Activated CD8-positive, alpha-beta memory T cell treated with anti-CD3 and anti-CD28 coated beads for 24 hours (primary cell): ENCODE measurements at regions not wholly inside any gene's neighbourhood (a gene's known extent, or its start where the extent isn't known, plus 50 kb on each side); places are given as distances from the start of the nearest gene placed in this dataset.

Experiments
- DNase-seq: peaks from one replicate; pipeline ENCODE4 v3.0.0-alpha.2; 2020

DNA sequence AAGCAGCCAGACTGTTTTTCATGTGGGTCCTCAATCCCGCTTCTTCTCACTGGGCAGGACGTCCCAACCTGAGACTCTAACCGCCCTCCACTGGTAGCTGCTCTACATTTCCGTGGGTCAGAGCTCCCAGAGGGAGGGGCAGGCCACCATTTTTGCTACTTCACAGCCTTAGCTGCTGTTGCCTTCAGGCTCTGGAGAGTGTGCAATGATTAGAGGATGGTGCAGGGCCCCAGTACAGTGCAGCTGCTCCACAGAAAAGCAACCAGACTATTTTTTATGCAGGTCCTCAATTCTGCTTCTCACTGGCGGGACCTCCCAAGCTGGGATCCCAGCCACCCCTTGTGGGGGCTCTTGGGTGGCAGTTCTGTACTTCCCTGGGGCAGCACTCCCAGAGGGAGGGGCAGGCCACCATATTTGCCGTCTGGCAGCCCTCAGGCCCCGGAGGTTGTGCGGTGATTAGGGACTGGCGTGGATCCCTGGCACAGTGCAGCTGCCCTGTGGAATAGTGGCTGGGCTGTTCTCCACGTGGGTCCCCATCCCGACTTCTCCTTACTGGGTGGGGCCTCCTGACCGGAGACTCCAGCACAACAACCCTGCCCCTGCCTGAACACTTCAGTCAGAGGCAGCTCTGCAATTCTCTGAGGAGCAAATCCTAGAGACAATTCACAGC is 647.6 kb upstream of the PKN2 start:
- no peak for DNase-seq

DNA sequence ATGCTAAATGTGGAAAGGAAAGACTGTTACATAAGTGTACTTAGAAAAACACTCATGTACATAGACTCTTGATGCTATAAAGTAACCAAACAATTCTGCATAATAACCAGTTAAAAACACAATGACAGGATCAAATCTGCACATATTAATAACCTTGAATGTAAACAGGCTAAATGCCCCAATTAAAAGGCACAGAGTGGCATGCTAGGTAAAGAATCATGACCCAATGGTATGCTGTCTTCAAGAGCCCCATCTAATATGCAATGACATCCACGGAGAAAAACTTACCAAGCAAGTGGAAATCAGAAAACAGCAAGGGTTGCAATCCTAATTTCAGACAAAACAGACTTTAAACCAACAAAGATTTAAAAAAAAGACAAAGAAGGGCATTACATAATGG is 644.8 kb upstream of the PKN2 start:
- DNase-seq, result no peak

DNA sequence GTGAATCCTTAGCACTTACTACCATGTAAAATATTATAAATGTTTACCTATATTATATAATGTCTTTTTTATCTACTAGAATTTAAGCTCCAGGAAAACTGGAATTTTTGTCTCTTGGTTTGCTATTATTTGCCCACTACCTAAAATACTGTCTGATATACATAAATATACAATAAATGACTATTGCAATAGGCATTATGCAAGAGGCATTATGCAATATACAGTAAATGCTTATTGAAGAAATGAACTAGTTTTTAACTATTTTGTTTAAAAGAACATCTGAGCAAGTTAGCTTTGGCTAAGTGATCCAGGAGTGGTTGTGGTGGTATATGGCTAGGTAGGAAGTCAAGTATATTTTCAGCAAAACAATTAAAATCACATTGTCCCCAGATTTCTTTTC is 640.2 kb upstream of the PKN2 start:
- DNase-seq, result no peak

DNA sequence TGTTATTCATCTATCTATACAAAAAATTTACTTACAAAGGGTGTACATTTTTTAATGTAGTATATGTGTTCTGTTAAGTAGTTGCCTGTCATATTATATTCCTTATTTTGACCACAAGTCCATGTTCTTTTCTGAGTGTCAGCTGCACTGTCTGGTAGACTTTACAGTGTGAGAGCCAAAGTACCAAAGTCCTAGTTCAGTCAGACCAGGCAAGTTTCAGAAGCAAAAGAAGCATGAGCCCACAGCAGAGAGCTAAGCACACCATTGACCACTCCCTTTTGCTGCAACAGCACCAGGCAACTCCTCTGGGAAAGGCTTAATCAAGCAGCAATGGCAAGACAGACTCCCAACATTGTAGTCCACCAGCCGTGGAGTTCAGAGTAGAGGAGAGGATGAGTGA is 631.9 kb upstream of the PKN2 start:
- no peak for DNase-seq

DNA sequence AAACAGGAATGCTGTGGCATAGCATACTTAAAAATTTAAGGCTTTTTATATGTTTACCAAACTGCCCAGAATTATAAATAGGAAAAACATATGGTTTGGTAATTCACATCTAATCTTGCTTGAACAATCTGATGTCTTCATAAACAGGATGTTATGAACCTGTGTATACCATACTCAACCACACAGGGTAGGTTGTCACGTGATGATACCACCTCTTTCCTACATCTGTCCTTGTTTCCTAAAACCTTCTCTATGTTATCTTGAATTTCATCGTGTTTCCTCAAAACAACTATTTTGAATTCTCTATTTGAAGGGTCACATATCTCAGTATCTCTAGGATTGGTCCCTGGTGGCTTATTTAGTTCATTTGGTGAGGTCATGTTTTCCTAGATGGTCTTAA is 631.0 kb upstream of the PKN2 start:
- DNase-seq, result no peak

DNA sequence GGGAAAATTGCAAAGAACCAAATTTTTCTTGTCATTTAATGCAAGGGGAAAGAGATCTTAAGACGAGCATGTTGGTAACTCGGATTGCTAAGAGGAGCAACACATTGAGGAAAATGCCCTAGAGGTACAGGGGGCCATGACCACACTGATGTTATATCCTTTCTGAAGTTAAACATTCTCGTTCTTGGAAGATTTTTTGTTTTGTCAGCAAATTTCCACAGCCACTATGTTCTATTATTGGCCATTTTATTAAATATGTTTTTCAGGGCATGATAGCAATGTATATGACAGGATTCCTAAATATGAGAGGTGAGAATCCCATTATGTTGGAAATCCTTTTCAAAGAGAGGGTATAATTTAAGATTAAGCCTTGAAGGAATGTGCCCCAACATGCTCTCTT is 627.2 kb upstream of the PKN2 start:
- DNase-seq, result no peak

DNA sequence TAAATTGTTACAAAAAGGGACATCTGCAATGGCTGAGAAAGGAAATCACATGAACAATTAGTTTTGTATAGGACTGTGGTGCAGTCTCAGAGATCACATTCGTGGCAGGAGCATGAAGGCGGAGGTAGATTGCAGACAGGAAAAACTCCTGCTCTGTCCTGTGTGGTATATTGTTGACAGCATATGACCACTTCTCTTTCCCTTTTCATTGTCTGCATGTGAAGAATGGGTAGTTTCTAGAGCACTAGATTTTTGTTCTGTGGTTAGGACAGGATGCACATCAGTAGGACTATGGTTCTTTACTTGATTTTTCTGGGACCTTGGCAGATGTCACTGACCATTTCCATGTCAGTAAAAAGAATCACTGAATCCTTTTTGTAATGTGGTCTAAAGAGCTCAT is 625.9 kb upstream of the PKN2 start:
- DNase-seq, result no peak

DNA sequence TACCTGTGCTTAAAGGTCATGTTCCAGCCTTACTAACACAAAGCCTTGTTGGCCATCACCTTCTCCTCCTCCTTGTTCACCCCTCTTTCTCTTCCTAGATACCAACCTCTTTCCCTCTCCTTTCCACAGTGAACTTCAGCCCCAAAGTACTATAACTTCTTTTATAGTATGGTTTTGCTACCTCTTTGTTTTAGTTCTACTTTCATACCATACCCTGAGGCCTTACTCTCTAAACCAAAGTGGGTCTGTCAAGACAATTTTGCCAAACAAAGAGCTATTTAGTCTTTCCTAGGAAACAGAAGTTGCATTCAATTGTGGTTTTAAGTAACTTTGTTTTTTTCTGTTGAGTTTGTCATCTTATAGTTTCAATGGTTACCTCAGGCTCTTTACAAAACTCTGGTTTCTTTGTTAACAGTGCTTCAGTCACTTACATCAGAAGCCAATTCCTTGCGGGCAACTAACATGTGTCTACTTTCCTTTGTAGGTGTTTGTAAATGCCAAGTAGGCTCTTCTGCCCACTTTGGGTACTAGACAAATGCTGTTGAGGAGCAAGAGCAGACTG is 623.9 kb upstream of the PKN2 start:
- no peak for DNase-seq

DNA sequence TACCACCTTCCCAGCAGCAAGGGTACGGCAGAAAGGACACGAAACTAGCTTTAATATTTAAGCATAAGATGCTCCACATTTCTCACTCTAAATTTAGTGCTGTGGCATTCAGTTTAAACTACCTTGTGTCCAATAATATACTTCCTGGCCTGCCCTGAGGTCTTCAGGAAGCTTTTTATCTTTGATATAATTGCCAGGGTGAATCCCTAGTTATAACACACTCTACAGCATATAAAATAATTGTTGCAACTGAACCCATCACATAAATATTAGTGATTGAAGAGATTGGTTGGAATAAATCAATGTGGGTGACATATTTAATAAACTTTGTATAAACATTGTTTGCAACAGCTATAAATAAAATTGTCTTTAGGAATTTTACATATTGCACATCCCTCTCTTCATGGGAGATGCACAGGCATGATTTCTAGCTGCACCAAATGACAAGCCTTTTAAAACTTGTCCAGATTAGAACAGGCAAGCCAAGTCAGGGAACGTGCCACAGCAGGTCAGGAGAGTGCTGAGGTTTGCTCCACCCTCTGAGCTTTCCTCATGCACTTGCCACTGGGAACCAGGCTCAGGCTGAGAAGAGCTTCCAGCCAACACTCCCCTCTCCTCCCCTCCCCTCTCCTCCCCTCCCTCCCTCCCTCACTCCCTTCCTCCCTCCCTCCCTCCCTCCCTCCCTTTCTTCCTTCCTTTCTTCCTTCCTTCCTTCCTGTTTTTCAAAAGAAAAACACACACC is 623.2 kb upstream of the PKN2 start:
- DNase-seq, result no peak

DNA sequence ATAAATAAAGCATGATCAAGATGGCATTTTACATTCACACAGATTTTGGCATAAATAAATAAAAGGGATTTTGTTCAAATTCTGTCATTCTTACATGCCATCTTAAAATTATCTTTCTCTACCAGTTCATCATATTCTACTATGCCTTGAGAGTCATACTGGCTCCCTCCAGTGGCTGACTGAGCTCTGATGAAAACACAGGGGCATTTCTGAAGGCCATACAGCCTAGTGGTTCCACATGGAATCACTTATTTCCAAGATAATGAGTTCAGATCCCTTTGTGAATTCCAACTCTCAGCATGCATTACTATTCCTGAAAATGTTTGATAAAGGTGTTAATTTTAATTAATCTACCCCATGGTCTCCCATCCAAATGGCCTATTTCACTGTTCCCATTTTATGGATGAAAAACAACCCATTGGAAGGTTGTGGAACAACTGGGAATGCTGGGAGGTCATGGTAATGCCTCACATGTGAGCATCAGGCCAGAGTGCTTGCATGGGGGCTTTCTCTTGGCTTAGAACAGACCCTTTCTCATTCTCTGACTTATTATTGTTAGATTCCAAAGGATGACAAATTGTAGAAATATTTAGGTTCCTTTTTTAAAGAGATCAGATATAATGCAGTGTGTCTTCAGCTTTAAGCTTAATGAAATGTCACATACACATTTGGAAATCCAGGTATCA is 622.4 kb upstream of the PKN2 start:
- no peak for DNase-seq

DNA sequence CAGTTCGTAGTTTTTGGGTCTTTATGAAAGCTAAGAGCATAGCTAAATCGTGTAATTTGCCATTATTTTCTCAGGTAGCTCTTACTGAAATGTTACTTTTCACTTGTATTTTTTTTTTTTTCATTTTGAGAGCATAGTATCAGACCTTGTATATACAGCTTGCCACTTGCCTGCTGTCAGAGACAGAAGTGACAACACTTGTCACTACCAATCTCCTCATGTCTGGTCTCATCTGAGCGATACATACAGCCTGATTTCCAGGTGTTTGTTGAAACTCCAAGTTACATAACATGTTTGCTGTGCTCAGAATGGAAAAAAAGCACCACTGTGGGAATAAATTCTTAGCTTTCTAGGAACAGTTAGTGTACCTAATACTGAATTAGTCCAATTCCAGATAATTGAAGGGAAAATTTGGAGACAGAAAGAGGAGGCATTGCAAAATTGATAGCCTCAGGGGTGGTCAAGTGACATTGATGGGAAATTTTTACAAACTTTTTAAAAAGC is 621.4 kb upstream of the PKN2 start:
- DNase-seq, result no peak

DNA sequence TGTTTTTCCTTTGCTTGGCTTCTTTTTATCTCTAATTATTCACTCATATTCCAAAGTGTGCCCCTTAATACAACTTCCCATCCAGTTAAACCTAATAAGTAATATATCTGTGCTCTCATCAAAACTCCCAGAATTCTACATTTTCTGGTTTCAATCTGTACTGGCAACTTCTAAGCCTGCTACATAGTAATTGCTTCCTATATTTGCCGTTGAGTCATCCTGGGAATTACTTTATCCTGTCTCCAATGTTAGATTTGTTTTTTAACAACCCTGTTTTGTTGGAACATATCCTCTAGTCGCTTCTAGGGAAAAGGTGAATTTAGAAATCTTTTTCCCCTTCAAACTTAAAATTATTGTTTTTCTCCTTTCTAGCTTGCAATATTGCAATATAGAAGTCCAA is 620.5 kb upstream of the PKN2 start:
- DNase-seq, result no peak

DNA sequence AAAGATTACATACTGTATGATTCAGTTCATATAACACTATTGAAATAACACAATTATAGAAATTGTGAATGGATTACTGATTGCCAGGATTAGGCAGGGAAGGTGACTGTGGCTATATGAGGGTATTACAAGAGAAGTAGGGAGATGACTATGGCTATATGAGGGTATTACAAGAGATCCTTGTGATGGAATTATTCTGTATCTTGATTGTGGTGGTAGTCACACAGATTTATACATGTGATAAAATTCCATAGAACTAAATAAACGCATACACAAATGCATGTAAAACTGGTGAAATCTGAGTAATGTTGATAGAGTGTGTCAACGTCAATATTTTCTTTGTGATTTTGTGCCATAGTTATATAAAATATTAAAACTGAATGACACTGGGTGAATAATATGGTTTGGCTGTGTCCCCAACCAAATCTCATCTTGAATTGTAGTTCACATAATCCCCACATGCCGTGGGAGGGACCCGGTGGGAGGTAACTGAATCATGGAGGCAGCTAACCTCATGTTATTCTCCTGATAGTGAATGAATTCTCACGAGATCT is 615.6 kb upstream of the PKN2 start:
- DNase-seq, result no peak

DNA sequence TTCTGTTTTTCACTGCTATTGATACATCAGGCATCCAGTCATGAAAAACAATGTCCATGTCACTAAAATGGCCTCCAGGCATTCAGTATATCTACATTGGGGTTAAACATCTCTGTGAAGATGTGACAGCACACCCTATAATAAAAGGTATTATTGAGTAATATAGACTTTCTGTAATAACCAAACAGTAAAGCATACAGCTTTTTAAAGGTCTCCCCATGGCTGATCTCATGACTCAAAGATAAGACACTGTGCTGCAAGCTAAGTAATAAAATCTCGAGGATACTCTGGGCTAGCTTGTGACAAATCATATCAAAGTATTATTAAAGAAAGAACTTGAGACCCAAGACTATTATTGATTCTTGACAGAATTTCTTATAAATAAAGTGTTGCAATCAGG is 613.1 kb upstream of the PKN2 start:
- no peak for DNase-seq

DNA sequence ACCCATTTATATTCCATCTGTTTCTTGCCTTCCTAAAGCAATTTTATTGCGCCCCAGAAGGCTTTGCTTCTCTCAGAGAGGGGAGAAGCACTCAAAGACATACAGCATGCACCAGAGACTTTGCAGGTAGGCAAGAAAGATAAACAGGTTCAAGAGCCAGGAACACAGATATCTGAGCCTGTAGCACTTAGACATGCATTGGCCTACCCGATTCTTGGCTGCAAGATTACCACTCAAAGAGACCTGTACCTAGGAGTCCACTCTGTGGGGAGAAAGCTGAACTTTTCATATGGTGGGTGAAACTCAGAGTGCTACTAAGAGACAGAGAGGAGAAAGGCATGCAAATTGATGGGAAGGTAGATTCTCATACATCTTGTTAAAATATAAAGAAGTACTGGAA is 609.4 kb upstream of the PKN2 start:
- no peak for DNase-seq

DNA sequence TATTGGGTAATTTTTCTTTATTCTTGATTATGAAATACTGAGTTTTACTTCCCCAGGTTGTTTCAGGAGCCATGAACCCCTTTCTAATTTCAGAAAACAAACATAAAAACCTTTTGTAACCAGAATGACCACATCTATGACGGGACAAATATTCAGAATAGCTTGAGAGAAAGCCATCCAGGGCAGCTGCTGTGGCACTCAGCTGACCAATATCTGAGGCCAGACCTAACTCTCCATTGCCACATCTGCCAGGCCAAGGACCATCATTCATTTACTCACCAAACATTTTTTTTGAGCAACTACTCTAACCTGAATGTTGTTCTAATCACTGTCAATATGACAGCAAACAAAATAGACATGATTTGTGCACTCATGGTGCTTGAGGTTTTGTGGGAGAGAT is 608.3 kb upstream of the PKN2 start:
- DNase-seq, result no peak

DNA sequence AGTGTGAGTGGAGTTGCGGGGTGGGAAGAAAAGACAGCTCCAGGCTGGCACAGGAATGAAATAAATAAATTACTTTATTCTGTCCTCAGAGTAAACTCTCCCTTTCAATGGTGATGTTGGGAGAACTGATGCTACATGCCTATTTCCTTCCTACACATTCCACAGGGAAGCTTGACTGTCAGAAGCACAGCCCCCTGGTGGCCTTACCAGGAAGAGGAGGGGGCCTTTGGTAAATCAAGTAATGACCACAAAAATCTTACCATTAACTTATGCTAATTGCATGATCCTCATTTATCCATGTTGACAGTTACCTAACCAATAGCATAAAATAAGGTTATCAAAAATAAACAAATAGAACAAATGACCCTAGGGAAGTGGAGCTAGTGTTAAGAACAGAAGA is 605.0 kb upstream of the PKN2 start:
- DNase-seq, result no peak

DNA sequence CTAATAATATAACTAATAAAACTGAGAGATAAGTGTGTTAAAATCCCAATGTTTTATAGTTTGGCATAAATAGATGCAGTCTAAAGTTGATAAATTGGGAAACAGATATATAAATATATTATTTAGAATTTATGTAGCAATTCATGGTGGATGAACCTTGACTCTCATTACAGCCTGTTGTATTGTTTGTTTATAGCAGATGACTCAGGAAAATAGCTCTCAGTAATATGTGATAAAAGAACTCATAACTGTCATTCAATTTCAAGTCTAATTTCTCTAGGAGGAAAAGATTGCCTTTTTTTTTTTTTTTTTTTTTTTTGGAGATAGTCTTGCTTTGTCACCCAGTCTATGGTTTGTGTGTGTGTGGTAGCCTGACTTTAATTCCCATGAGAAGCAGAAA is 603.2 kb upstream of the PKN2 start:
- DNase-seq, result no peak

DNA sequence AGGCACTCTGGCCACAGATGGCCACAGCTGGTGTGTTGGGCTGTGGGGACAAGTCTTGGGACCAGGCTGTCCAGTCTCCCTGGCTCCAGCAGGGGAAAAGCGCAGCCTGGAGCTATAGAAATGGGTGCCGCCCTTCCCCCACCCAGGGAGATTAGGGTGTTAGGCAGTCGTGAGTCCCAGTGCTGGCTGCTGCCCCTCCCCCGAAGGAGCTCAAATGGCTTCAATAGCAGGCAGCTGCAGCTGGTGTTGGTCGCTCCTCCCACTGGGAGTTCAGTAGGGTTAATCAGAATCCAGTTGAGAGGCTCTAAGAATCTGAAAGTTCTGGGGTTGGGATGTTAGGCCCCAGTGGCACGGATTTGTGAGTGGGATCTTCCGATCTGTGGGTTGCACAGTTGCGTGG is 595.6 kb upstream of the PKN2 start:
- DNase-seq, result no peak

DNA sequence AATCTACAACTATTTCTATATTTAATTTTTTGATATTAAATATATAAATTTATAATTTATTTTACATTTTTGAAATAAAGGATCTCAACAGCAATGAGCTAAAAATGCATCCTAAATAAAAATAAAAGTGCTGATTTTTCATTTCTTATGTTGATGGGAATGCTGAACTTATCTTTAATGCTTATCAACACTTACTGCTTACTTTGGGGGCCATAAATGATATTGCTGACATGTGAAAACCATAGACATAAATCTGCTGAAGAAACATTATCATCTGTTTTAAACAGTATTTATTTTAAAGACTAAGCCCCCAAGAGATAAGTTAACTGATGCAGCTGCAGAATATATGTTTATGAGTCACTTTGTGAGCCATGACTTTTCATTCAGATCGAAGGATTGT is 594.1 kb upstream of the PKN2 start:
- no peak for DNase-seq

DNA sequence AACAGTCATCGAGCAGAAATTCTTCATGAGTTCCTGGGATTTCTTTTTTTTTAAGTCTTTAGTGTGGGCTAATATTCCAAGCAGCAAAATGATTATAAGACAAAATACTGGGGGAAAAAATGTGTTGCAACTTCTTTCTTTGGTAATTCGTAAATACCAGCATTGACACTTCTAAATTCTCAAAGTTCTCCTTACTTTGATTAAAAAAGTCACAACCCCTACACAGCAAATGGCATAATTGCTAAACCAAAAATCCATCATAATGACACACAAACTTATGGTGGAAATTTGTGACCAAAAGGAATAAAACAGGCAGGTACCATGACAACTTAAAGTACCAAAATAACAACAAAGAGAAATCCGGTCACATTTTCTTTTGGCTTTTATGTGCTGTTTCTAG is 585.2 kb upstream of the PKN2 start:
- DNase-seq, result no peak

DNA sequence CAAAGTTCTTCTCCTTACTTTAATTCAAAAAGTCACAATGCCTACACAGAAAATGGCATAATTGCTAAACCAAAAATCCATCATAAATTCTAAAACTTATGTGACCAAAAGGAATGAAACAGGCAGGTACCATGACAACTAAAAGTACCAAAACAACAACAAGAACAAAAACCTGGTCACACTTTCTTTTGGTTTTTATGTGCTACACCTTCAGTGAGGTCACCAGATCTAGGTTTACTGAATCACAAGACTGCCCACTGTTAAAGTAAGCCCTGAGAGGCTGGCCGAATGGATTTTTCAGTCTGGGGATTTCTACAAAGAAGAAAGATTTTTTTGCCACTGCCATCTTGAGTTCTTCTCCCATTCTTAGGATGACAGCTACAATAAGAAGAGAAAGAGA is 583.0 kb upstream of the PKN2 start:
- DNase-seq, result no peak

DNA sequence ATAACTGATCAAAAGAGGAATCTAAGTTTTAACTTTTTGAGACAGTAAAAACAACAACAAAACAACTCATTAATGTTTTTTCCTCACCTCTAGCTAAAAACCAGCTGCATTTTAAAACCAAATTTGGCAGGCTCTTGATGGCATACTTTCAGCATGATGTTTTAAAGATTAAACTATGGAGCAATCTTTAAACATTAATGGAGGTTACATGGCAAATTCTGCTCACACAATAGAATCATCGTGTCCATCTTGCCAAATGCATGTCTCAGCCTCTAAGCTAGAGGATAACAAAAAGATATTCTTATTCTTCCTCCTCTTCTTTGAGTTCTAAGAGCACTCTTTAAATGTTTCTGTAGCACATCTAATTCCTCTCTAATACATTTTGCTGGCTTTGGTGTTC is 579.8 kb upstream of the PKN2 start:
- no peak for DNase-seq

DNA sequence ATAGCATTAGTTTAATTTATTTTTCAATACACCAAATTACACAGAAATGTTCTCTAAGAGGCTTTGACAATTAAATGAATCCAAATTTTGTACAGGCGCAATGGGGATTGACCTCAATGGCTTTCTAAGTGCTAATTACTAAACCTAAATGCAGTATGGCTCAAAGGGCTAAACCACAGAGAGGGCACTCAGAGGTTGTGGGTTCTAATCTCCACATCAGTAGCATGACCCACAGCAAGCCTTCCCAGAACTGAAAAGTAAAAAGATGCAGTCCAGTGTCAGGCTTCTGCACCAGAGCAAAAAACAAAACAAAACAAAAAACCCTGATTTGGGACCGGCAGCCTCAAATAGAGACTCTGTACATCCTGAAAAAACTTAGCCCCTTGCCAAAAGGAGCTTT is 579.2 kb upstream of the PKN2 start:
- DNase-seq, result no peak
